ENCODE measurements at regions not wholly inside any gene's neighbourhood (a gene's known extent, or its start where the extent isn't known, plus 50 kb on each side); places are given as distances from the start of the nearest gene placed in this dataset.

DNA sequence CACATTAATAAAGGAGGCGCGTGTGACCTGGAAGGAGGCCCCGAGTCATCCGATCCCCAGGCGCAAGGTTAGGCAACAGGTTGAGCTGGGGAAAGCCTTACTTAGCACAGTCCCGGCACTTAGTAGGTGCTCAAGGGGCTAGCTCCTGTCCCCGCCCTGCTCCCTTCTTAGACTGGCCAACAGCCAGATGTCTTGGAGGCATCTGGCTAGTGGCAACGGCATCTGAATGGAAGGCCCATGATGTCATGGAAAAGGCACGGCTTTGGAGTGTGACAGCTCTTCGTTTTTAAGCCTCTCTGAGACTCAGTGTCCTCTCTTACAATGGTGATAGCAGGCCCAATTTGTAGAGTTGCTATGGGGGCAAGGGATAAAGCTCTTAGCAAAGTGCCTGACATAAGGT lies 258.3 kb downstream of the CYRIA start:
- TF ChIP-seq, protein P1, sequence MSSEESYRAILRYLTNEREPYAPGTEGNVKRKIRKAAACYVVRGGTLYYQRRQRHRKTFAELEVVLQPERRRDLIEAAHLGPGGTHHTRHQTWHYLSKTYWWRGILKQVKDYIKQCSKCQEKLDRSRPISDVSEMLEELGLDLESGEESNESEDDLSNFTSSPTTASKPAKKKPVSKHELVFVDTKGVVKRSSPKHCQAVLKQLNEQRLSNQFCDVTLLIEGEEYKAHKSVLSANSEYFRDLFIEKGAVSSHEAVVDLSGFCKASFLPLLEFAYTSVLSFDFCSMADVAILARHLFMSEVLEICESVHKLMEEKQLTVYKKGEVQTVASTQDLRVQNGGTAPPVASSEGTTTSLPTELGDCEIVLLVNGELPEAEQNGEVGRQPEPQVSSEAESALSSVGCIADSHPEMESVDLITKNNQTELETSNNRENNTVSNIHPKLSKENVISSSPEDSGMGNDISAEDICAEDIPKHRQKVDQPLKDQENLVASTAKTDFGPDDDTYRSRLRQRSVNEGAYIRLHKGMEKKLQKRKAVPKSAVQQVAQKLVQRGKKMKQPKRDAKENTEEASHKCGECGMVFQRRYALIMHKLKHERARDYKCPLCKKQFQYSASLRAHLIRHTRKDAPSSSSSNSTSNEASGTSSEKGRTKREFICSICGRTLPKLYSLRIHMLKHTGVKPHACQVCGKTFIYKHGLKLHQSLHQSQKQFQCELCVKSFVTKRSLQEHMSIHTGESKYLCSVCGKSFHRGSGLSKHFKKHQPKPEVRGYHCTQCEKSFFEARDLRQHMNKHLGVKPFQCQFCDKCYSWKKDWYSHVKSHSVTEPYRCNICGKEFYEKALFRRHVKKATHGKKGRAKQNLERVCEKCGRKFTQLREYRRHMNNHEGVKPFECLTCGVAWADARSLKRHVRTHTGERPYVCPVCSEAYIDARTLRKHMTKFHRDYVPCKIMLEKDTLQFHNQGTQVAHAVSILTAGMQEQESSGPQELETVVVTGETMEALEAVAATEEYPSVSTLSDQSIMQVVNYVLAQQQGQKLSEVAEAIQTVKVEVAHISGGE (tag by site-specific recombination; conservative IDR thresholded peaks at IDR 0.05; ENCODE audit: low read depth) = no peak
- no peak for TF ChIP-seq ZFP69B (tag by site-specific recombination; IDR thresholded peaks at IDR 0.05)
- H3K4me3 ChIP-seq (ENCODE audit: low read depth, low read length) = no peak overlapping the region
- no peaks in the 10 kb centered on the region for H3K36me3 ChIP-seq (ENCODE audit: control insufficient read depth in 2 of 2, insufficient read depth in 1 of 2, low read length in 2 of 2)
- no peaks in the 10 kb centered on the region for H3K4me1 ChIP-seq (ENCODE audit: control insufficient read depth, insufficient read depth, low read length)
- no peaks in the 10 kb centered on the region for H3K9me3 ChIP-seq (ENCODE audit: control insufficient read depth, insufficient read depth, low read depth, low read length)
- no peak overlapping the region for H3K27ac ChIP-seq (ENCODE audit: extremely low read depth, low read depth, low read length)
- ChIA-PET POLR2A (no interaction called here), CTCF (no interaction called here)

- Histone ChIP-seq H3K27ac (ENCODE audit: extremely low read depth, low read depth, low read length) (no peak overlapping the region), H3K4me1 (ENCODE audit: control insufficient read depth, insufficient read depth, low read length) (no peaks in the 10 kb centered on the region), H3K4me3 (ENCODE audit: low read depth, low read length) (no peak overlapping the region), H3K36me3 (ENCODE audit: control insufficient read depth in 2 of 2, insufficient read depth in 1 of 2, low read length in 2 of 2) (no peaks in the 10 kb centered on the region), H3K9me3 (ENCODE audit: control insufficient read depth, insufficient read depth, low read depth, low read length) (no peaks in the 10 kb centered on the region)
- ChIA-PET CTCF (interaction anchor here (1.1 kb wide), 1 partner anchor 24 kb away, joined by 6 read pairs; no protein-coding TSS in a partner anchor), POLR2A (no interaction called here)
- TF ChIP-seq ZNF785 (tag by site-specific recombination; IDR thresholded peaks at IDR 0.05) = no peak
These were observed 258.9 kb downstream of the CYRIA start for GRCh38 chr2:16406496-16407289.

GRCh38 chr2:16405551-16405950 lies 260.1 kb downstream of the CYRIA start:
- CTCF ChIA-PET = interaction anchor here (1.1 kb wide), 1 partner anchor 25 kb away, joined by 6 read pairs; no protein-coding TSS in a partner anchor
- Histone ChIP-seq H3K4me1 (ENCODE audit: control insufficient read depth, insufficient read depth, low read length) (no peaks in the 10 kb centered on the region), H3K9me3 (ENCODE audit: control insufficient read depth, insufficient read depth, low read depth, low read length) (no peaks in the 10 kb centered on the region), H3K36me3 (ENCODE audit: control insufficient read depth in 2 of 2, insufficient read depth in 1 of 2, low read length in 2 of 2) (no peaks in the 10 kb centered on the region), H3K4me3 (ENCODE audit: low read depth, low read length) (no peak overlapping the region), H3K27ac (ENCODE audit: extremely low read depth, low read depth, low read length) (no peak overlapping the region)
- no peak for TF ChIP-seq HOXD13 (CRISPR knock-in tag; IDR thresholded peaks at IDR 0.05; ENCODE audit: borderline replicate concordance)
- TF ChIP-seq ZBTB48 (tag by site-specific recombination; IDR thresholded peaks at IDR 0.05) = no peak
- TF ChIP-seq, protein P2, sequence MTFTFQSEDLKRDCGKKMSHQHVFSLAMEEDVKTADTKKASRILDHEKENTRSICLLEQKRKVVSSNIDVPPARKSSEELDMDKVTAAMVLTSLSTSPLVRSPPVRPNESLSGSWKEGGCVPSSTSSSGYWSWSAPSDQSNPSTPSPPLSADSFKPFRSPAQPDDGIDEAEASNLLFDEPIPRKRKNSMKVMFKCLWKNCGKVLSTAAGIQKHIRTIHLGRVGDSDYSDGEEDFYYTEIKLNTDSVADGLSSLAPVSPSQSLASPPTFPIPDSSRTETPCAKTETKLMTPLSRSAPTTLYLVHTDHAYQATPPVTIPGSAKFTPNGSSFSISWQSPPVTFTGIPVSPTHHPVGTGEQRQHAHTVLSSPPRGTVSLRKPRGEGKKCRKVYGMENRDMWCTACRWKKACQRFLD (tag by site-specific recombination; IDR thresholded peaks at IDR 0.05) = no peak
- no peak for TF ChIP-seq ZNF274 (IDR thresholded peaks at IDR 0.05; ENCODE audit: low read length)
- no peak for TF ChIP-seq ZNF274 (tag by site-specific recombination; IDR thresholded peaks at IDR 0.05; ENCODE audit: borderline replicate concordance)
- TF ChIP-seq ZNF423 (tag by site-specific recombination; IDR thresholded peaks at IDR 0.05) = no peak
- no peak for TF ChIP-seq ZNF610 (tag by site-specific recombination; IDR thresholded peaks at IDR 0.05; ENCODE audit: borderline replicate concordance)
- TF ChIP-seq BCL11A (tag by site-specific recombination; IDR thresholded peaks at IDR 0.05; ENCODE audit: low read depth) = no peak
- TF ChIP-seq ZSCAN4 (tag by site-specific recombination; IDR thresholded peaks at IDR 0.05) = no peak
- POLR2A ChIA-PET = no interaction called here
